NAMALWA (cell line): ENCODE measurements at regions not wholly inside any gene's neighbourhood (a gene's known extent, or its start where the extent isn't known, plus 50 kb on each side); places are given as distances from the start of the nearest gene placed in this dataset.

Source experiments
- DNase-seq: peaks from one replicate; pipeline ENCODE4 v3.0.0-alpha.2; 2015; ENCODE audit warnings: low spot score

- no peak for DNase-seq
Observed at GRCh38 chr11:19595840-19596751, 116.5 kb upstream of the NAV2 start.

- DNase-seq = no peak
Observed at GRCh38 chr11:19595499-19595839, 117.2 kb upstream of the NAV2 start.

- DNase-seq = no peak
Observed at GRCh38 chr11:19594326-19594725, 118.3 kb upstream of the NAV2 start.

DNA sequence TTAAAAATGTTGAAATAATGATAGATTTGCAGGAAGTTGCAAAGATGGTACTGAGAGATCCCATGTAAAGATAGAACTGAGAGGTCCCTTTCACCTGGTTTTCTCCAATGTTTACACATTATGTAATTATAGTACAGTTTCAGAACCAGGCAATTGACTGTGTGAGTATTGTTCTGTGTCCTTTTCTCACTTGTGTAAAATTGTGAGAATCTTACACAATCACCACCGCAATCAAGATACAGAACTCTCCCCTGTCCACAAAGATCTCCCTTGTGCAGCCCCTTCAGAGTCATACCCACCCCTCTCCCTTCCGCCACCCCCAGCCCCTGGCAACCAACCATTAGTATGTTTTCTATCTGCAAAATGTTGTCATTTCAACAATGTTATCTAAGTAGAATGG is 119.8 kb upstream of the NAV2 start:
- no peak for DNase-seq

GRCh38 chr11:19589567-19590260 is 122.9 kb upstream of the NAV2 start:
- DNase-seq = no peak

GRCh38 chr11:19587979-19588378 is 124.7 kb upstream of the NAV2 start:
- DNase-seq = no peak

- DNase-seq = no peak
Observed at GRCh38 chr11:19580646-19581045, 132.0 kb upstream of the NAV2 start.

- no peak for DNase-seq
Observed at GRCh38 chr11:19579957-19580356, 132.7 kb upstream of the NAV2 start.

DNA sequence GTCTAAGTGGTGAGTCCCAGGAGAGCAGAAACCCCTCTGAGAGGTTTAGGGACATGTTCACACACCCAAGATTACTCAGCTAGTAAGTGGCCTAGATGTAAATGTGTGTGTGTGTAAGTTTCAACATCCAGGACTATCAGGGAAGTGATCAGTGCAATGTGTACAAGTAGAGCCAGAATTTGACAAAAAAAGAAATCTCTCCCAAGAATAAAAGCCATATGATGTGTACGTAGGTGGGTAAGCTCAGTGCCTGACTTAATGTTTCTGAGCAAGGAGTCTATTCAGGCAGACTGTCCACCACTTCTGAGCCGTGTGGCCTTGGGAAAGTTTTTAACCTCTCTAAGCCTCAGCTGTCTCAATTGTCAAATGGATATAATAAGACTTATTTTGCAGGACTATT is 133.8 kb upstream of the NAV2 start:
- no peak for DNase-seq

DNA sequence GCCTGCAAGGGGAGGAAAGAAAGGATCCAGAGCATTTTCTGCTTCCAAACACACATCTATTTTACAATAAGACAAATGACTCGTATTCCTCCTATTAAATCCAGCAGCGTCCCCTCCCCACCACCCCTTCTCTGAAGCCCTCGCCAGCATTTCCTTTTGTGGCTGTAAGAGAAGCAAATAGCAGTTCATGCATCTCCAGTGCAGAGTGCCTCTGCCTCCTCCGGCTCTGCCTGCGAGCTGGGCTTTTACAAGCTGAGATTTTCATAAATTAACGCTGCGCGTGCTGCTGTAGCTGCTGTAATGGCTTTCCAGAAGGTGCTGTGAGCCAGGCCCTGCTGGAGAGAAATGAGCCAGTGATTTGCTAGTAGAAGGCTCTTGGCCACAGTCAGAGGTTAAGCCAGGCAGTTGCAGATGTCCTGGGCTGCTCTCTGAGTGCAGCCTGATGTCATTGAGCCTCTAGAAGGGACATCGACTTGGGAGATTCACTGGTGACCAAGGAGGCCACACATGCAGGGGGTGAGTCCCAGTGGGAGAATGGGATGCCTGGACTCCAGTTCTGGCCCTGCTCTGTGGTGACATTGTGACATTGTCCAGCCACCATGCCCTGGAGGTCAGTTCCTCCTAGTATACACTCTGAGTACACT is 134.5 kb upstream of the NAV2 start:
- DNase-seq = no peak

- DNase-seq = no peak
Observed at GRCh38 chr11:19577391-19577975, 135.2 kb upstream of the NAV2 start.

- DNase-seq = no peak
Observed at GRCh38 chr11:19576903-19577302, 135.7 kb upstream of the NAV2 start.

GRCh38 chr11:19576054-19576453 is 136.6 kb upstream of the NAV2 start:
- no peak for DNase-seq

GRCh38 chr11:19574916-19575315 is 137.7 kb upstream of the NAV2 start:
- no peak for DNase-seq

DNA sequence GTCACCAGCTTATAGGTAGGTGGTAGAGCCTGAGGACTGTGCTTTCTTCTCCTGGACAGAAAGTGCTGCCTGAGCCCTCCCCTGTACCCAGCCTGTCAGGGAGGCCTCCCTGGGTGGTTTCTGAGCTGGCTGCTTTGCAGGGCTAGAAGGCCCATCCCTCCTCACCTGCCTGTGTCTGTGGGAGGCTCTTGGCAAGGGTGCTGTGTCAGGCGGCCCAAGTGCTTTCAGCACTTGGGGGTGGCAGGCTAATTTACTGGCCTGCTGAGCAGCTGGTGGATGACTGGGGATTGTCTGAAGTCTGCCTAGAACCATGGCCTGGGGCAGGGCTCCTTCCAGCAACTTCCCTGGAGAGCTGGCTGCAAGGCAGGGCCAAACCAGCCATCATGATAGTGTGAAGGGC is 139.0 kb upstream of the NAV2 start:
- no peak for DNase-seq

DNA sequence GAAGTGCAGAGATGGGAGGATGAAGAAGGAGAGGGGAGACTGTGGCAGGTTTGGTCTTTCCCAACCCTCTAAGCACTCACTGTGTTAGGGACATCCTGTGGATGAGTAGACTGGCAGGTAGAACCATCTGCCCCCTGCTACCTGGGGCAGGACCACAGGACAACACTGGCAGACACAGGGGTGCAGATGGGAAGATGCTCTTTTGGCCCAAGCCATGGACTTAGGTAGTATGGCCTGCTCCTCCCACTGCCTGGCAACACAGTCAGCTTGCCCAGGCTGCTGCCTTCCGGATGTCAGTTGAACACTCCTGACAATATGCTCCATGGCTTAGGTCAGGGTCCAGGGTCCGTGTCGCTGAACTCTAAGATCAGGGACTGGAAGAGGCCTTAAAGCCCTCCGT is 140.7 kb upstream of the NAV2 start:
- DNase-seq = no peak

DNA sequence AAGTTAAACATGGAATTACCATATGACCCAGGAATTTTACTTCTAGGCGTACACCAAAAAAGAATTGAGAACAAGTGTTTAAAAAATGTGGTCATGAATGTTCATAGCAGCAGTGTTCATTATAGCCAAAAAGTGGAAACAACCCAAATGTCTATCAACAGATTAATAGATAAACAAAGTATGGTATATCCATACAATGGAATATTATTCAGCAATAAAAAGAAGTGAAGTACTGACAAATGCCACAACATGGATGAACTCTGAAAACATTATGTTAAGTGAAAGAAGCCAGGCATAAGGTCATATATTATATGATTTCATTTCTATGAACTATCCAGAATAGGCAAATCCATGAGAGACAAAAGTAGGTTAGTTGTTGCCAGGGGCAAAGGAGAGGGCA is 141.7 kb upstream of the NAV2 start:
- DNase-seq = no peak

GRCh38 chr11:19567996-19568395 is 144.6 kb upstream of the NAV2 start:
- no peak for DNase-seq

DNA sequence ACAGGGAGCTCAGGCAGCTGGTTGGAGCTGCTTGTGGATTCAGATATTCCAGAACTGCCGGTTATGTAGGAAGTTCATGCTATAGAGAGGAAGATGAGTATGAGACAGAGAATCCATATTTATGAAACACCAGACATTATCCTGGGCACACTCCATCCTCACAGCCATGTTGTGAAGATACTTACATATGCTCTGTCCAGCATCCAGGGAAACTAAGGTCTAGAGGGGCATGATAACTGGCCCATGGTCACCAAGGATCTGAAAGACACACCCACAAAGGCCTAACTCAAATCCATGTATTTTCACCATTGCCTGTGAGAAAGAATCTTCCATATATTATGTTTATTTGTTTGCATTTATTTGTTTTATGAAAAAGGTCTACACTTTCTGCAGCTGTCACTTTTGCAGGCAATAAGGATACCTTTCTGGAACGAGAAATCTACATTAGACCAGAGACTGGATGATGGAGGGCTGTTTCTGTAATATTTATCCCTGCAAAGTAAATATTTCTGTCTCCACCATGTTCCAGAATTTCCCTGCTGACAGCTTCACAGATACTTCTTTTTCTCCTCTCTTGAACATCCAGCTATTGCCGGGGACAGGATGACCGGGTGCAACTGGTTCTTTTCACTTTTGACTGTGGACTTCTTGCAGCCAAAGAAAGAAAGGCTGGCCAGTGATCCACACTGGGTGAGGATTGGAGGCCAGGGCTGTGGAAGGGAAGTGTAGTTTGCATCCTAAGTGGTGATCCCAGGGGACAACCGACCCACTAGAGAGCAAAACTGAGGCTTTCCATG is 145.9 kb upstream of the NAV2 start:
- no peak for DNase-seq

DNA sequence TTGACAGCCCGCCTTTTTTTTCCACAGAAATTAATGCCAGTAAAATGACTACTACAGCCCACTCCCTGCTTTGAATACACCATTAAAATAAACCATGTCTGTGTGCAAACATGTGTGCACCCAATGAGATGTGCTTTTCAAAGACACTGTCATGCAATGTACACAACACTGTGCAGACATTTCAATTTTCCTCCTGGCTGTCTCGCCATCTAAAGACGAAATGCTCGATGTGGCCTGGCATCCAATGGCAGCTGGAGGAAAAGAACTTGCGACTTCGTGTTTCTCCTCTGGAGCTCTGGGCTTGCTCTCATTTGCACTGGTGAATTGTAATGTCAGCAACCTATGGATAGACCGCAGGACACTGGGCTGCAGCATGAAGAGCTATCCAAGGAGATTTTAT is 147.0 kb upstream of the NAV2 start:
- no peak for DNase-seq

- DNase-seq = no peak
Observed at GRCh38 chr11:19562156-19562555, 150.5 kb upstream of the NAV2 start.

GRCh38 chr11:19561011-19561410 is 151.6 kb upstream of the NAV2 start:
- DNase-seq = no peak
